Right lobe of liver (tissue), 4 donors: ENCODE measurements at regions not wholly inside any gene's neighbourhood (a gene's known extent, or its start where the extent isn't known, plus 50 kb on each side); places are given as distances from the start of the nearest gene placed in this dataset.

Experiments used
- CTCF ChIP-seq, 4 donors: fragments of 200-600 bp in 3 of 4; fragments of 450-650 bp in 1 of 4; IDR thresholded peaks; one replicate each; pipeline versions ENCODE4 v1.5.1 to v1.8.0; 2016 to 2022; ENCODE audit warnings: antibody characterized with exemption in 4 of 4, mild to moderate bottlenecking in 2 of 4
- POLR2A ChIP-seq: fragments of 450-650 bp; IDR thresholded peaks from one replicate; pipeline ENCODE4 v1.6.1; 2017; ENCODE audit warnings: antibody characterized with exemption, mild to moderate bottlenecking
- donor health status: DM: no; HTN: no; CAD: no.
- donor health status: DM: no; HTN: no; CAD: no.
- donor health status: DM: no; HTN: yes; CAD: no.

- TF ChIP-seq CTCF (IDR thresholded peaks at IDR 0.05) (no peak), POLR2A (no peak)
These were observed 171.0 kb upstream of the DAAM1 start for GRCh38 chr14:59017285-59017965.
